Activated T-cell treated with anti-CD3 and anti-CD28 coated beads, Interleukin-2, amount 50 U/mL, for 72 hours (primary cell): ENCODE measurements at regions not wholly inside any gene's neighbourhood (a gene's known extent, or its start where the extent isn't known, plus 50 kb on each side); places are given as distances from the start of the nearest gene placed in this dataset.
"Not testable (repeated sequence)": the region's sequence is repeated elsewhere in the genome, so short reads cannot be mapped to it uniquely, and the experiment has no call there.

Experiments used
- ATAC-seq, 2 donors: fragments of 150-1000 bp; cut with Tn5 transposase; replicated peaks in 1 of 2; 2 replicates each; pipeline ENCODE4 v1.10.0; 2021; ENCODE audit warnings: moderate library complexity in 2 of 2, mild to moderate bottlenecking in 1 of 2
- DNase-seq, 2 donors: peaks; one replicate each; pipeline ENCODE4 v3.0.0; 2021 to 2022; ENCODE audit warnings: mixed read lengths in 1 of 2
- H3K27ac Mint-ChIP-seq: one replicate; pipeline ENCODE4 v1.8.0; 2022; ENCODE audit warnings: mild to moderate bottlenecking, moderate library complexity, mixed read lengths
- H3K27me3 Mint-ChIP-seq: one replicate; pipeline ENCODE4 v1.8.0; 2022; ENCODE audit warnings: low read depth, mixed read lengths
- H3K36me3 Mint-ChIP-seq, 2 donors: one replicate each; pipeline ENCODE4 v1.8.0; 2022; ENCODE audit warnings: mixed read lengths in 2 of 2, mild to moderate bottlenecking in 1 of 2; ENCODE audit not compliant: insufficient read depth in 2 of 2
- H3K4me1 Mint-ChIP-seq: one replicate; pipeline ENCODE4 v1.8.0; 2022; ENCODE audit warnings: low read depth, mixed read lengths
- H3K4me3 Mint-ChIP-seq, 2 donors: one replicate each; pipeline ENCODE4 v1.8.0; 2022; ENCODE audit warnings: mild to moderate bottlenecking in 2 of 2, mixed read lengths in 2 of 2, moderate library complexity in 2 of 2
- H3K9me3 Mint-ChIP-seq, 2 donors: one replicate each; pipeline ENCODE4 v1.8.0; 2022; ENCODE audit warnings: mixed read lengths in 2 of 2

- ATAC-seq (no peak), DNase-seq (no peak)
- Mint-ChIP-seq H3K27me3 (no peaks in the 10 kb centered on the region), H3K27ac (no peak overlapping the region), H3K36me3 (no peaks in the 10 kb centered on the region), H3K4me3 (no peak overlapping the region), H3K9me3 (peaks cover 2 to 4% of the 10 kb centered on the region in 2 donors), H3K4me1 (no peaks in the 10 kb centered on the region)
Measured at GRCh38 chr5:99248066-99248465, 319.3 kb upstream of the CHD1 start.

GRCh38 chr5:99247346-99247745, 318.5 kb upstream of the CHD1 start:
- ATAC-seq, result no peak
- Mint-ChIP-seq H3K9me3 (peaks cover 2 to 4% of the 10 kb centered on the region in 2 donors), H3K27ac (no peak overlapping the region), H3K27me3 (no peaks in the 10 kb centered on the region), H3K4me3 (no peak overlapping the region), H3K36me3 (no peaks in the 10 kb centered on the region), H3K4me1 (no peaks in the 10 kb centered on the region)
- DNase-seq, result no peak

GRCh38 chr5:99243111-99243510, 314.3 kb upstream of the CHD1 start:
- Mint-ChIP-seq H3K36me3 (no peaks in the 10 kb centered on the region), H3K9me3 (no peaks in the 10 kb centered on the region), H3K4me1 (no peaks in the 10 kb centered on the region), H3K27ac (no peak overlapping the region), H3K27me3 (no peaks in the 10 kb centered on the region), H3K4me3 (no peak overlapping the region)
- ATAC-seq (no peak), DNase-seq (no peak)

DNA sequence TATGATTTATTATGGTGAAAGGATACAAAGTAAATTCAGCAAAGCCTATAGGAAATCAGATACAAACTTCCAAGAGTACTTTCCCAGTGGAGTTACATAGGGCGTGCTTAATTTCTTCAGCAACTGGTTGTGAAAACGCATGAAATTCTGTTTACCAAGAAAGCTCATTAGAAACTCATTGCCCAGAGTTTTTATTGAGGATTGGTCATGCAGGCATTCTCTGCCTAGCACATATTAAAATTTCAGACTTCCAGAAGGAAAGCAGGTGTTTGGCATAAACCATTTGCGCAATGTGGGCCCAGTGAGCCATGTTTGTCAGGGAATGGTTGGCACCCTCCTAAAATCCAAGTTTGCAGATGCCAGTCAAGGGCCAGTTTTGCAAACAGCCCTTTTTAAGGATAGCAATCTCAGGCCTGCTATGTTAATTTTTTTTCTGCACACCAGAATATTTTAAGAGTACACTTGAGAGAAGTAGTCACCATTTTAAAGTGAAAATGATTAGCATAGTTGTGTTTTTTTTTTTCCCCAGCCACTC, 311.1 kb upstream of the CHD1 start:
- Mint-ChIP-seq H3K36me3 (no peaks in the 10 kb centered on the region), H3K4me1 (no peaks in the 10 kb centered on the region), H3K27me3 (no peaks in the 10 kb centered on the region), H3K9me3 (no peaks in the 10 kb centered on the region), H3K27ac (no peak overlapping the region), H3K4me3 (no peak overlapping the region)
- no peak for ATAC-seq
- DNase-seq, result no peak

DNA sequence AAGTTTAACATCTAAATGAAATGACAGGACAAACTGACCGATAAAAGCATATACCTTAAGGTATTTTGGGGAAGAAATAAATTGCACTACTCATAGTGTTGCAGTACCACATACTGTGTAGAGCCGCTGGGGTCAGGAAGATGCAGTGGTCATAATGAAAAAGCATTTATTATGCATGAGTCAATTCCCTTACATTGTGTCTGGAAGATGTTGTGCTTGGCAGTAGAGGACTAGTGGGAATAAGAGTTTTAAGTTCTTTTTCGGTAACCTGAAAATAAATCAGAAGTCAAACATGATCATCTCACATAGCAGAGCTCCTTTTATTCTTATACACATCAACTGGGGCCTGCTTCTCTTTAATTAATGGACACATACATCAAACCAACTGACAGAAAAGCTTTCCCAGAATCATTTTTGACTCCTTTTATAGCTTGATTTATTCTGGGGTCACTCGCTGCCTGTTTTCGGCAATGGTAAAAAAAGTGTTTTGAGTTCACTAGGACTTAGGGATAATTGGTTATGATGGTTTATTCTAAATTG, 262.5 kb upstream of the CHD1 start:
- H3K27me3 Mint-ChIP-seq, result peaks cover 5% of the 10 kb centered on the region
- DNase-seq (no peak), ATAC-seq (no peak)
- H3K4me1 Mint-ChIP-seq, result no peaks in the 10 kb centered on the region
- H3K9me3 Mint-ChIP-seq, result no peaks in the 10 kb centered on the region
- H3K36me3 Mint-ChIP-seq, result no peaks in the 10 kb centered on the region
- H3K27ac Mint-ChIP-seq, result no peak overlapping the region
- no peak overlapping the region for H3K4me3 Mint-ChIP-seq

DNA sequence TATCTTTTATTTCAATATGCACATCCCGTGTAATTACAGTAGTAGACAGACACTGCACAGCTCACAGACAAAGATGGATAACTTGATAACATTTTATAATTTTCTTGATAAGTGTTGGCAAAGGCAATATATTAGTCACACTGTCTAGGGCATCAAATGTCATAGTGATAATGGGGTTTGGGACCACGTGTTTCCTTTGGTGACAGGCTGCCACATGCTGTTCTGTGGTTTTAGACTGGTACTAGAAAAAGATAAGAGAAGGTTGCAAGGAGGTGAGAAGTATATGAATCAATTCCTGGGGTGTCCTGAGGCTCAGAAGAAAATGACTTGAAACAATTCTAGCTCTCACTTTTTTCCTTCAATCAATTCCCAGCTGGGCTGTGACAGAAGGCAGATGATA, 258.8 kb upstream of the CHD1 start:
- Mint-ChIP-seq H3K27me3 (peaks cover 5% of the 10 kb centered on the region), H3K4me3 (no peak overlapping the region), H3K27ac (no peak overlapping the region), H3K4me1 (no peaks in the 10 kb centered on the region), H3K9me3 (peaks cover 0 to 2% of the 10 kb centered on the region in 2 donors), H3K36me3 (no peaks in the 10 kb centered on the region)
- DNase-seq (no peak), ATAC-seq (no peak)

DNA sequence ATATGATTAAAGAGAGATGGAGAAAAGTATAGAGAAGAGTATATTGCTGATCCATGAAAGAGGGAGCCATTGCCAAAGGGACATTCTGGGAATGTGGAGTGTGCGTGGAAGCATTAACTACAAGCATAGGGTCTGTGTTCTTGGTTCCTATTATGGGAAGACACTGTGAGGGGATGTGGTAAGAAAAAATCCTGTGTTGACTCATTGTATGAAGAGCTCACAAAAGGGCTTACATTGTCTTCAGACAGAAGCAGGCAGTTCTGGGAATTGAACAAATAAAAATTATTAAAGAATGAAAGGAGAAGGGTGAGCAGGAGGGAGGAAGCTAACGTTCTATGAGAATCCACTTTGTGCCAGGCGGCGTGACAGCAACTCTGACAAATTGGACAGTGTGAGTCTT, 250.4 kb upstream of the CHD1 start:
- ATAC-seq, result no peak
- Mint-ChIP-seq H3K9me3 (peaks cover 0 to 2% of the 10 kb centered on the region in 2 donors), H3K27me3 (peaks cover 7% of the 10 kb centered on the region), H3K36me3 (no peaks in the 10 kb centered on the region), H3K27ac (no peak overlapping the region), H3K4me3 (no peak overlapping the region), H3K4me1 (no peaks in the 10 kb centered on the region)
- no peak for DNase-seq

DNA sequence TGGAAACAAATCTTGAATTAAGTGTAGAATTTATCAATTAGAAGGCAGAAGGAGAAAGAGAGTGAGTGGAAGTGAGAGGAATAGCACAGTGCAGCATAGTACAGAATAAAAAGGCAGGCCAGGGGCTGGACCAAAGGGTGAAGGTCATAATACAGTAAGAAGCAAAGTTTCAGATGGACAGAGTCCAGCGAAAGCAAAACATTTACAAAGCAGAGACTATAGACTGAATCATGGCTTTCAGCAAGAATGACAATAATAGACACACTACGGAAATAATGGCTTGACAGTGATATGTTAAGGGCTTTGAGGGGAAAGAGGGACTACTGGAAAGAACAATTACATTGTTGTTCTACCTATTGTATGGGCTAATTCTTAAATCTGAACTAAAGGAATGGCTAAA, 249.0 kb upstream of the CHD1 start:
- Mint-ChIP-seq H3K9me3 (no peaks in the 10 kb centered on the region), H3K27me3 (peaks cover 7% of the 10 kb centered on the region), H3K4me1 (no peaks in the 10 kb centered on the region), H3K4me3 (no peak overlapping the region), H3K36me3 (no peaks in the 10 kb centered on the region), H3K27ac (no peak overlapping the region)
- ATAC-seq (no peak), DNase-seq (no peak)

- H3K4me1 Mint-ChIP-seq, result no peaks in the 10 kb centered on the region
- H3K4me3 Mint-ChIP-seq, result no peak overlapping the region
- H3K9me3 Mint-ChIP-seq, result no peaks in the 10 kb centered on the region
- no peak for DNase-seq
- no peaks in the 10 kb centered on the region for H3K36me3 Mint-ChIP-seq
- peaks cover 7% of the 10 kb centered on the region for H3K27me3 Mint-ChIP-seq
- no peak for ATAC-seq
- no peak overlapping the region for H3K27ac Mint-ChIP-seq
Measured at GRCh38 chr5:99176186-99176585, 247.4 kb upstream of the CHD1 start.

- H3K27ac Mint-ChIP-seq, result no peak overlapping the region
- no peak overlapping the region for H3K4me3 Mint-ChIP-seq
- H3K36me3 Mint-ChIP-seq, result no peaks in the 10 kb centered on the region
- H3K9me3 Mint-ChIP-seq, result peaks cover 4% of the 10 kb centered on the region in 2 donors
- H3K4me1 Mint-ChIP-seq, result no peaks in the 10 kb centered on the region
- ATAC-seq (no peak), DNase-seq (no peak)
- peaks cover 12% of the 10 kb centered on the region for H3K27me3 Mint-ChIP-seq
Measured at GRCh38 chr5:99169309-99169708, 240.5 kb upstream of the CHD1 start.

DNA sequence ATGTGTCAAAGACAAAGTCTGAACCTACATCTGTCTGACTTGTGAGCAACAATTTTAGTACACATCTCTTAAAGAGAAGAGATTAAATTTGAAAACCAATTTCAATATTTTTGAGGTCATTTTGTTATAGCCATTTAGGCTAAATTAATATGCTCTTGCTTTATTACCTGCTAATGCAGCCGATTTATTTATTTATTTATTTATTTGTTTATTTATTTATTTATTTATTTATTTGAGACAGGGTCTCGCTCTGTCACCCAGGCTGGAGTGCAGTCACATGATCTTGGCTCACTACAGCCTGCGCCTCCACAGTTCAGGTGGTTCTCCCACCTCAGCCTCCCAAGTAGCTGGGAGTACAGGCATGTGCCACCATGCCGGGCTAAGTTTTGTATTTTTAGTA, 232.7 kb upstream of the CHD1 start:
- not testable (repeated sequence) for H3K4me1 Mint-ChIP-seq, ATAC-seq, DNase-seq, H3K4me3 Mint-ChIP-seq, H3K9me3 Mint-ChIP-seq, H3K27me3 Mint-ChIP-seq, H3K36me3 Mint-ChIP-seq, H3K27ac Mint-ChIP-seq

GRCh38 chr5:99156688-99157087, 227.9 kb upstream of the CHD1 start:
- no peaks in the 10 kb centered on the region for H3K36me3 Mint-ChIP-seq
- ATAC-seq, result no peak
- DNase-seq, result no peak
- no peak overlapping the region for H3K4me3 Mint-ChIP-seq
- H3K27me3 Mint-ChIP-seq, result no peaks in the 10 kb centered on the region
- no peaks in the 10 kb centered on the region for H3K4me1 Mint-ChIP-seq
- no peaks in the 10 kb centered on the region for H3K9me3 Mint-ChIP-seq
- H3K27ac Mint-ChIP-seq, result no peak overlapping the region

DNA sequence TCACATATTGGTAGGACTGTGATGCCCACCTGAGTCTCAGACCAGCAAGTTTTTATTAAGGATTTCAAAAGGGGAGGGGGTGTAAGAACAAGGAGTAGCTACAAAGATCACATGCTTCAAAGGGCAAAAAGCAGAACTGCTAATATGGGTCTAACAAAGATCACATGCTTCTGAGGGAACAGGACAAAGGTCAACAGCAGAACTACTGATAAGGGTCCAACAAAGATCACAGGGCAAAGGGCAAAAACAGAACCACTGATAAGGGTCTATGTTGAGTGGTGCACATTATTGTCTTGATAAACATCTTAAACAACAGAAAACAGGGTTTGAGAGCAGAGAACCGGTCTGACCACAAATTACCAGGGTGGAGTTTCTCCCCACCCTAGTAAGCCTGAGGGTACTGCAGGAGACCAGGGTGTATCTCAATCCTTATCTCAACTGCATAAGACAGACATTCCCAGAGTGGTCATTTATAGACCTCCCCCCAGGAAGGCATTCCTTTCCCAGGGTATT, 214.5 kb upstream of the CHD1 start:
- H3K27ac Mint-ChIP-seq, H3K36me3 Mint-ChIP-seq, H3K4me1 Mint-ChIP-seq, H3K4me3 Mint-ChIP-seq, H3K9me3 Mint-ChIP-seq, ATAC-seq, H3K27me3 Mint-ChIP-seq, DNase-seq: not testable (repeated sequence)

- Mint-ChIP-seq H3K9me3 (peaks cover 2 to 4% of the 10 kb centered on the region in 2 donors), H3K36me3 (peaks cover 0 to 2% of the 10 kb centered on the region in 2 donors), H3K27ac (no peak overlapping the region), H3K4me1 (no peaks in the 10 kb centered on the region), H3K27me3 (peaks cover 4% of the 10 kb centered on the region), H3K4me3 (no peak overlapping the region)
- ATAC-seq (no peak), DNase-seq (no peak)
Measured at GRCh38 chr5:99141534-99142128, 212.8 kb upstream of the CHD1 start.
